KMS-11 (cell line): ENCODE measurements at regions not wholly inside any gene's neighbourhood (a gene's known extent, or its start where the extent isn't known, plus 50 kb on each side); places are given as distances from the start of the nearest gene placed in this dataset.

Source experiments
- H2AFZ ChIP-seq: fragments of 200-600 bp; sonication (generic); 2 replicates; pipeline ENCODE4 v1.6.1; 2016; ENCODE audit warnings: antibody characterized with exemption, mixed run types, low read depth
- H3K27ac ChIP-seq: fragments of 200-600 bp; sonication (generic); 2 replicates; pipeline ENCODE4 v1.6.1; 2016; ENCODE audit warnings: mild to moderate bottlenecking, mixed run types
- H3K27me3 ChIP-seq: fragments of 200-600 bp; sonication (generic); 2 replicates; pipeline ENCODE4 v1.6.1; 2017; ENCODE audit warnings: mild to moderate bottlenecking, low read depth, mixed run types, moderate library complexity; ENCODE audit not compliant: insufficient read depth
- H3K36me3 ChIP-seq: fragments of 200-600 bp; sonication (generic); 2 replicates; pipeline ENCODE4 v1.6.1; 2017; ENCODE audit warnings: mild to moderate bottlenecking, mixed run types; ENCODE audit not compliant: insufficient read depth
- H3K4me1 ChIP-seq: fragments of 200-600 bp; sonication (generic); 2 replicates; pipeline ENCODE4 v1.6.1; 2016; ENCODE audit warnings: mild to moderate bottlenecking, low read depth, mixed run types; ENCODE audit not compliant: poor library complexity, severe bottlenecking
- H3K4me2 ChIP-seq: fragments of 200-600 bp; sonication (generic); 2 replicates; pipeline ENCODE4 v1.7.0; 2016; ENCODE audit warnings: mild to moderate bottlenecking, mixed run types
- H3K4me3 ChIP-seq: fragments of 200-600 bp; sonication (generic); IDR thresholded peaks from 2 replicates; pipeline ENCODE4 v1.6.1; 2017; ENCODE audit warnings: low read depth, low read length, mixed read lengths; ENCODE audit not compliant: insufficient read depth
- H3K79me2 ChIP-seq: fragments of 200-600 bp; sonication (generic); 2 replicates; pipeline ENCODE4 v1.6.1; 2016; ENCODE audit warnings: low read depth, mixed run types; ENCODE audit not compliant: insufficient read depth
- H3K9ac ChIP-seq: fragments of 200-600 bp; sonication (generic); 2 replicates; pipeline ENCODE4 v1.6.1; 2016; ENCODE audit warnings: mild to moderate bottlenecking, mixed run types
- H4K20me1 ChIP-seq: fragments of 200-600 bp; sonication (generic); 2 replicates; pipeline ENCODE4 v1.6.1; 2016; ENCODE audit warnings: mild to moderate bottlenecking, mixed run types; ENCODE audit not compliant: insufficient read depth
- CTCF ChIP-seq: fragments of 200-600 bp; sonication (generic); conservative IDR thresholded peaks from 2 replicates; pipeline ENCODE4 v1.6.1; 2017; ENCODE audit warnings: low read depth, mild to moderate bottlenecking, antibody characterized with exemption, low read length, moderate library complexity, mixed read lengths

GRCh38 chr21:16425376-16425775 lies 695.6 kb downstream of the USP25 start:
- Histone ChIP-seq H3K79me2 (no peaks in the 10 kb centered on the region), H3K27me3 (no peaks in the 10 kb centered on the region), H3K4me1 (peaks cover 6% of the 10 kb centered on the region), H2AFZ (no peak overlapping the region), H3K9ac (no peak overlapping the region), H3K4me2 (no peak overlapping the region), H4K20me1 (no peaks in the 10 kb centered on the region), H3K4me3 (no peak overlapping the region), H3K27ac (no peak overlapping the region), H3K36me3 (no peaks in the 10 kb centered on the region)
- TF ChIP-seq CTCF, result no peak

DNA sequence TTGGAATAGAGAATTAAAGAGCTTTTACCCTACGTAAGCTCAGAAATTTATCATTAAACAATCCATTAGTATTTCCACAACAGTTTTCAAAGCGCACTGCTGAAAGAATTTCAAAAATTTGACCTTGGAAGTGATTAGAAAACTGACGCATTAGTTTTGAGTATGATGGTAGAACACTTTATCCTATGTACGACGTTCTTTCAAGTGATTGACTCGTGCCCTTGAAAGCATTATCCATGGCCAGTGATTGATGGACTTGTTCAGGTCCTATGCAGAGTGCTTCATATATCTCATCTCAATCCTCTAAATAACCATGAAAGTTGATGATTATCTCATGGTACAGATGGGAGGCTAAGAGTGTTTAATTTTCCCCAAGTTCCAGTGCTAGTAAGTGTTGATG lies 697.2 kb downstream of the USP25 start:
- H3K27ac ChIP-seq, result no peak overlapping the region
- no peak overlapping the region for H3K4me3 ChIP-seq
- no peaks in the 10 kb centered on the region for H3K27me3 ChIP-seq
- peaks cover 6% of the 10 kb centered on the region for H3K4me1 ChIP-seq
- no peaks in the 10 kb centered on the region for H3K79me2 ChIP-seq
- no peak for TF ChIP-seq CTCF
- H3K36me3 ChIP-seq, result no peaks in the 10 kb centered on the region
- no peak overlapping the region for H3K9ac ChIP-seq
- H2AFZ ChIP-seq, result no peak overlapping the region
- H3K4me2 ChIP-seq, result no peak overlapping the region
- no peaks in the 10 kb centered on the region for H4K20me1 ChIP-seq

GRCh38 chr21:16427587-16428087 lies 697.9 kb downstream of the USP25 start:
- no peaks in the 10 kb centered on the region for H3K79me2 ChIP-seq
- no peaks in the 10 kb centered on the region for H3K36me3 ChIP-seq
- no peaks in the 10 kb centered on the region for H4K20me1 ChIP-seq
- no peaks in the 10 kb centered on the region for H3K27me3 ChIP-seq
- H3K27ac ChIP-seq, result no peak overlapping the region
- no peak overlapping the region for H3K9ac ChIP-seq
- no peak overlapping the region for H2AFZ ChIP-seq
- H3K4me3 ChIP-seq, result no peak overlapping the region
- no peak overlapping the region for H3K4me2 ChIP-seq
- no peak for TF ChIP-seq CTCF
- peaks cover 6% of the 10 kb centered on the region for H3K4me1 ChIP-seq

DNA sequence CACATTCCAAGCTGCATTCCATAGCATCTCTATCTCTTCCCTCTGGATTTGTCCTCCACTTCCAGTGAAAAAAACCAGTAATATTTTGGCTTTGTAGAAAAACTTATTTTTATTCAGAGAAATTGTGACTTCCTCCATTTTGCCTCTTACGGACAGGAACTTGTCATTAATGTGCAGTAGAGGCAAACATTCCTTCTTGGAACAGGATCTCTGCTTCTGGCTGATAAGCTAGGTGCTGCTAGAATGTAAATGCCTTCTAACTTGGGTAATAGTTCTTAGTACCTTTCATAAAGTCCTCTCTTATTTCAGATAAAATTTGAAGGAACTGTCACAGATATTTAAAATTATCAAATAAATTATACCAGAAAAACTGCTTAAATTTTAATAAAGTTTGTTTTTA lies 707.8 kb downstream of the USP25 start:
- no peak overlapping the region for H3K9ac ChIP-seq
- H2AFZ ChIP-seq, result no peak overlapping the region
- H4K20me1 ChIP-seq, result no peaks in the 10 kb centered on the region
- no peak overlapping the region for H3K4me2 ChIP-seq
- no peaks in the 10 kb centered on the region for H3K36me3 ChIP-seq
- H3K4me3 ChIP-seq, result no peak overlapping the region
- H3K27me3 ChIP-seq, result no peaks in the 10 kb centered on the region
- H3K27ac ChIP-seq, result no peak overlapping the region
- H3K79me2 ChIP-seq, result no peaks in the 10 kb centered on the region
- H3K4me1 ChIP-seq, result no peaks in the 10 kb centered on the region
- no peak for TF ChIP-seq CTCF
